ENCODE measurements at regions not wholly inside any gene's neighbourhood (a gene's known extent, or its start where the extent isn't known, plus 50 kb on each side); places are given as distances from the start of the nearest gene placed in this dataset.

DNA sequence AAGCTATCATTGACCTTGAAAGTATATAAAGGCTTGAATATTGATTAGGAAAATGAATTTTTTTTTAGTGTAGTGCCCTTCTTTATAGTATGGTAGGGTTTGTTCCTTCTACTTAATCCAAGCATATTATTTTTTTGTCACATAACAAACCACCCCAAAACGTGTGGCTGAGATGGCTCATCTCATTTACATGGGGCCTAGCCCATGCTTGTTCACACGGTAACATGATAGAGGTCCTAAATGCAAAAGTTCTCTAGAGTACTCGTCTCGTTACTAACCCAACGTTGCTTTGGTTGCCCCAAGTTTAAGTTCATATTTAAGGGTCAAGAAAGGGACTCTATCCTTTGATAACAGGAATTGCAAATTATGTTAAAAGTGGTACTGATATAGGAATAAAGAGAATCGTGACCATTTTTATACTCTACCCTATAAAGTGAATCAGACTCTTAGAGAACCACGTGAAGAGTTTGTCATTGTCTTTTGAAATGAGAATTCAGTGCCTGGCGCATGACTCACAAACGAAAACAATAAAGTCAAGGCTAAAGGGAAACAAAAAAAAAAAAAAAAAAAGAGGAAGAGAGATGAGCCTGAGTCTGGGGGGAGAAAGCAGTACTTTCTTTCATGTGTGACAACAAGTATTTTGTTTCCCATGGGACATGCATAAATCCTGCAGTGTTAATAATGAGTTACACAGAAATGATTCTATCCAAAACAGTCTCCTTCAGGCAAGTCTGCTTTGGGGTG is 402.8 kb upstream of the NWD2 start:
- DNase-seq, result no peak

DNA sequence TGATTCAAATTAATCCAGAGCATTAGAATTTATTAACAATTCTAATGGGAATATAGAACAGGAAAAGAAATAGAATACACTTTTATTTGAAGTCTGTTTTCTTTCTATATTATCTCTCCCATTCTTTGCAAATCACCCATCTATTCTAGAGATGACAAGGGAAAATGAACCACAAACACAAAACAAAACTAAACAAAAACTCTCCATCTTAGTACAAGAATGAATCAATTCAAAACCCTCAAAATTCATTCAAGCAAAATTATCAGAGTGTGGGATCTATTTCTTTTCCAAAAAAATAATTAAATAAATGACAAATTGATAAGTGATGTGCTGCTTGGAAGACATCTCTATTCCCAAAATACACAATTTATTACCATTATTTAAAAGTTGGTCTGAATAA is 400.1 kb upstream of the NWD2 start:
- DNase-seq, result no peak

DNA sequence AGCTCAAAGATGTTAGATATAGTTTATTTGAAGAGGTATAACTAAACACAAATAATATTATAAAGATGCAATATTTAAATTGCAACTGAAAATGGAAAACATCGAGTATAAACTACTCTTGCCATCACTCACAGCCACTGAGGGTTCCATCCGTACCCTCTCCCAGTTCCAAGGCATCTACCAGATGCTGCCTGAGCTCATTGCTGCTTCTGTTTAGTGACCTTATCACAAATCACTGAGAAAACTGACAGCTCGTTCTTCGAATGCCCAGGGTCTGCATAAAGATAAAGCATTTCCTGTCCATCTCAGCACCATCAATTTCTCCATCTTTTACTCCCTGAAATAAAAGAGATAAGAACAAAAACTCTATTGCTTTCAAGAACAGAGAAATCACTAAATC is 391.7 kb upstream of the NWD2 start:
- DNase-seq, result no peak

DNA sequence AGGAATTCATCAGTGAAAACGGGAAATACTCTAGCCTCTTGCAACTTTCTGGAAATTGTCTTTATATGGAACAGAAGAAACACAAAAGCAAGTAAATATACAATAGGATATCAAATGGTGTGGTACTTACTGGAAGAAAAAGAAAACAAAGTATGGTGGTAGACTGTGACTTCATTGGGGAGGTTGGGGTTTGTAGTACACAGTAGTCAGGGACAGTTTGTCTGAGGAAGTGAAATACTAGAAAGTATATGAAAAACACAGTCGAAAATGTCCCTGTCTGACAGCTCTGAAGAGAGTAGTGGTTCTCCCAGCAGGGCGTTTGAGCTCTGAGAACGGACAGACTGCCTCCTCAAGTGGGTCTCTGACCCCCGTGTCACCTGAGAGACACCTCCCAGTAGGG is 390.0 kb upstream of the NWD2 start:
- no peak for DNase-seq

DNA sequence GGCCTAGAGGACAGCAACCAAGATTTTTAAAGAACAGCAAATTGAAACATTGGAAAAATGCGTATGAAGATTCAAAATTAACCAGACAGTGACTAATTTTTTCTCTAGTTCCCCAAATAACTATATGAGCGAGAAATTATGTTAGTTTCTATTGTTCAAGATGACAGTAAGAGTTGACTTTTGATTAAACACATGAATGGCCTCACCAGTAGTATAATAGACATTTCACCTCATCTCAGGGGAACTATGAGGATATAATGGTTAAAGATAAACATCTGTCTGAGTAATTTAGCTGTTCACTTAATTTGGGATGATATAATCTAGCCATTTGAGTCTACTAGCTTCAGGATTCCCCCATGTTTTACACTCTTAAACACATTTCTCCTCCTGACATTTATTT is 380.9 kb upstream of the NWD2 start:
- no peak for DNase-seq

DNA sequence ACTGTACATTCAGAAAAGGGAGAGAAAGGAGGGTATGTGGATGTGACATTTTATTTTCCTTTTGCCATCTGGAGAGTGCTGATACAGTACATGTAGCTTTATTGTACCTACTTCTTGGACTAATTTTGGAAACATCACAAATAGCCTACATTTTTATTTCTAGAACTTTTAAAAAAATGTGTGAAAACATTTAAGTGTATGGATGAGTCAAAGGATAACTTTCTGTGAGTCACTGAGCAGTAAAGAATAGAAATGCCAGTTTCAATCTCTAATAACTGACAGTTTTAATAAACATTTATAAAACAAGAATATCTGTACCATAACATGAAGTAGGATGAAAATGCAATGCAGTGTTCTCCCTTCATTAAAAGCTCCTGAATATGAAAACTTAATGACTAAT is 374.4 kb upstream of the NWD2 start:
- no peak for DNase-seq

DNA sequence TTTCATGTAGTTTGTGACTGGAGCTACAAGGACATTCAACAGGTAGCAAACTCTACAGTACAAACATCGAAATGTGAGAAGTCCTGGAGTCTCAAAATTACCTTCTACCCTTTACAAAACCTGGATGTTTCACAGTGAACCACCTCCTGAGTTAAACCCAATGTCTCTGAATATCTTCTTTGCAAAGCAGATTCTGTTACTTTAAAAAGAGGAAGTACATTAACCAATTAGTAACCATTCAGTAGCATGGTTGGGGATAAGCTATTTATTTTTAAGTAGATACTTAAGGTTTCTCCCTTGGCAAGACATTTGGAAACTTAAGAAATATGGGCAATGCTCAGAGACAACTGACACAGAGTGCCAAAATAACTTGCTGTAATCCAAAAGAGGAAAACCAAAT is 371.9 kb upstream of the NWD2 start:
- no peak for DNase-seq

DNA sequence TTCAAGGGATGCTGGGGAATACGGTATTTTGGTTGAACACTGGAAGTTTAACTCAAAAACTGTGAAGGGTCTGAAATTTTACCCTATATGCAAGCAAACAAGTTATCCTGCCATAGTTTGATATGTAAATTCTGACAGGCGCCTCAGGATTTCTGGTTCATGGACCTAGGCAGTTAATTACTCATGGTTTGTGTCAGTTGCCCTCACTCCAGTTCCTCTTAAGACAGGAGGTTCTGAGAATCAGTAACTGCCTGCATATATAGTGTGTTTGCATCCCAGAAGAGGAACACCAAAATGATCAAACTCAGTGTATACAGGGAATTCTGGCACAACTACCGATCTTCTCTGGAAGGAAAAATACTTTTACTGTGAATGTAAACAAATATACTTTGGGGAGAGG is 360.4 kb upstream of the NWD2 start:
- DNase-seq, result no peak

DNA sequence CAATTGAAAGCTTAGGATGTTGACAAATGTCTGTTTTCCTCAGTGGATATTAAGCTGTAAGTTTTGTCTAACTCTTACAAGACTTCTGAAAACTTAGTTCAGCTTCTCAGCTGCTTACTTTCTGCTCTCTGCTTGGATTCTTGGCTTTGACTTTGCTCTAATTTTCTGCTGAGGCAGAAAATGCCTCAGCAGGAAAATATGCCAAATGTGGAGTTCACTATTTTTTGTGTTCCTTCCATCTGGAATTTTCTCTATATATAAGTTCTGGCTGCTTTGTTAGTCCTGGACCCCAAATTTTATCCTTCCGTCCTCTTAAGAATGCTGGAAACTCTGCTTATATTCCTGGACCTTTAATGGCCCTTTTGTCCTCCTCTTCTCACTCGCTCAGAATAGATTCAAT is 352.6 kb upstream of the NWD2 start:
- DNase-seq, result no peak

DNA sequence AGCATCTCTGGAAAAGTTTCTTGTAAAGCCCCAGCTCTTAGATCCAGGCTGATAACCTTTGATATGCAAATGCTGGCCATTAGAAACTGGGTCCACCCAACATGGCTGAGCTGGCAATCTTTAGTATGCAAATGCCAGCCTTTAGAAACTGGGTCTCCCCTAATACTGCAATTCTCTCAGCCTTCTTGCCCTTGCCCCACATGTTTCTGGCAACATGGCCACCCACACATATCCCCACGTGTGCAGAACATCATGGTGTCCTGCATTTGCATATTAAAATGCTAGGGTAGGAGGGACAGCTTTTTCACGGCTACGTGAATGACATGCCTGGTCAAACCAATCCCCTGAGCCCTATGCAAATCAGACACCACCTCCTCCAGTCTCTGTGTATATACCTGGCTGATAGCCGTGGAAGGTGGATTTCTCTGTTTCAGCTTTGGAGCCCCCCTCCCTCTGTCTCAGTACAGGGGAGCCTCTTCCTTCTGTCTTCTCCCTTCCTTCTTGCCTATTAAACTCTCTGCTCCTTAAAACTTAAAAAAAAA is 344.0 kb upstream of the NWD2 start:
- no peak for DNase-seq

DNA sequence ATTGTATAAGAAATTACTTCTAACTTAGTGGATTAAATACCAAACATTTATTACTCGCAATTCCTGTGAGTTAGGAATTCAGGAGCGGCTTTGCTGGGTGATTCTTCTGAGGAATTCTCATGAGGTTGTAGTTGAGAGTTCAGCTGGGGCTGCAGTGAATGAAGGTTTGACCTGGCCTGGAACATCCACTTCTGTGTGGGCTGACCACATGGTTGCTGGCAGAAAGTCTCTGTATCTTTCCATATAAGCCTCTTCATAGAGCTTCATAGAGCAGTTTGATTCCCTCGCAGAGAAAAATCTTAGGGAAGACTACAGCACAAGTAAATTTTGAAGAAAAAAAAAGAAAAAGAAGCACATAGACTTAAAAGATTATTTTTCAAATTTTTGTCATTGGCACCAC is 339.7 kb upstream of the NWD2 start:
- no peak for DNase-seq

DNA sequence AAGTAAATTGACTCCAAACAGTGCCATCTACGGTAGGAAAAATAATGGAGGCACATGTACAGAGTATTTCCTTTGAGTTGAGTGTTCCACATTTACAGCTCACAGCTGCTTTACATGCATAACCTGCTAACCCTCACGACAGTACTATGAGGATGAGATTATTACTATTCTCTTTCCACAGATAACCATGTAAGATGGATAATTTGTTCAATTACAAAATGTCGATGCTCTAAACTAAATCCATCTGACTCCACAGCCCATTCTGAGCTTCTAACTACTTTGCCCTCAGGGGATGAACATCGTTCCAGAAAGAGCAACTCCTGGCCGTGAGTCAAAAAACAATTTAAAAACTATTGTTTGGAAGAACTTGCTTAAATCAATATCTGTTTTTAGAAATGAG is 330.4 kb upstream of the NWD2 start:
- DNase-seq, result no peak

DNA sequence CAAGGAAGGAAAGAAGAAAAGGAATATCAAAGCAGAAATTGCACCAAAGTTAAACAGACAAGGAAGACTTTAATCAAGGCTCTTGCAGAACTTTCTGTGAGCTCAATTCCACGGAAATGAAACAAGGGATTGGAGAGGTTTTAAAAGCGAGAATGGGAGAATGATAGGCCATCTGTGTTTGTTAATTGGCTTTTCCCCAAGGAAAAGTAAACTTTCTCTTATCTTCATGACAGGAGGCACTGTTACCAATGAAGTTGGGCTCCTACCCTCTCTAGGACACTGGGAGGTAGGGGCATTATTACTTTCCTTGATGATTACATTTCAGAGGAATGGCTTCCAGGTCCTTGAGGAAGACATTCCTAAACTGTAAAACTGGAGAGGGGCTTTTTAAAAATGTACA is 328.8 kb upstream of the NWD2 start:
- DNase-seq, result no peak

DNA sequence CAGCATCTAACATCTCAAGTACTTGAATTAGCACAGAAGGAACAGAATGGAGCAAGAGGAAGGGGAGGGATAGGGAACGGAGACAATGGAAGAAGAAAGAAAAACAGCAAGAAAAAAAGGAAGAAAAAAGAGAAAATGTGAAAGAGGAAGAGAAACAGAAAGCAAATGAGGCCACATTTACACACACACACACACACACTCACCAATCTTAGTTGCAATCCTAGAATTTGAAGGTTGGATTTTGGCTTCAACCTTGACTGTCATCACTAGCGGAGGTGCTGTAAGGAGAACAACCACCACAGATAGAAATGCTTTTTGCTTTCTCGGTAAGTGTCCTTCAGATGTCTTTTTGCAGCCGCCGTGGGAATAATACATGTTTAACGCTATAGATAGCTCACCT is 327.1 kb upstream of the NWD2 start:
- no peak for DNase-seq

DNA sequence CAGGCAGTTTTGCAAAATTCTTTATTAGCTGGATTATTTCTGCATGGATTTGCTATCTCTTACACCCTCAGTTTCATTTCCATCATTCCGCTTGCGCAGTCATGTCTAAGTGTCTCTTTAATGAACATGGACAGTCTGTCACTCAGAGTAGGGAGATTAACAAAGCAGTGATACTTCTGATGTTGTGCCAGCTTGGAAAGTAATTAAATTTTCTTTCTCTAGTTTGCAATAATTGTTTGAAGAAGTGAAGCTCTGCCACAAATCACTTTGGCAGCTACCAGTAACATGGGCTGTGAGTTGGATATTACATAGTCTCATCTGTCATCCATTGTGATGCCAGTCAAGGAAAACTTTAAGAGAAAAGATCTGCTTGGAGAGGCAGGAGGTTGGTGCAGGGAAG is 324.8 kb upstream of the NWD2 start:
- no peak for DNase-seq

DNA sequence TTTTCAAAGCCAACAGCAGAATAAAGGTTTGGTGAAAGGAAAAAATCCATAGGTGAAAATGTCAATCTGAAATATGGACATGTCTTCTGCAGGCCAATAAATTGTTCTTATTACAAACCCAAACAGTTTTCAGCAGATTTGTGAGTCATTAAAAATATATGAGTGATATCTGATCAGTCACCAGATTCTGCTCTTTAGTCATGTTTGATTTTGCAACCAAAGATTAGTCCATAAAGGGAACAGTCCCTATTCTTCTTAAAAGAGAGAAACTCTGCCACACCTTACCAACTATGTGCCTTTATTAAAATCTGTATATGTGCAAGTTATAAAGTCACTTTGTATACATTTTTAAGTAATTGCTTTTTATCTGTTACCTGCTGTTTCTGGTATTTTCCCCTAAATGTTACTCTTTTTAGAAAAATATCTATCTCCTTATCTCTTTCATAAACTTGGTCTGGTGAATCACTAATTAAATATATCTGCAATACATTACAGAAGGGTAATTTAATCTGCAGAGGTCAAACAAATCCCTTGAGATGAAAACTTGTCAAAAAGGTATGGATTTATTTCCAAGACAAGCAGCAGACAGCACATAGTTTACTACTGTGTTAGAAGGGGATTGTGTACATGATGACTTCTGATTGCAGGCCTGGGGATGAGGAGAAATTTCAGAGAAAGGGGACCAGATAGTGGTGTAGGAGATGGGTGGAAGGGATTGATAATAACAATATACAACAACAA is 322.9 kb upstream of the NWD2 start:
- no peak for DNase-seq

DNA sequence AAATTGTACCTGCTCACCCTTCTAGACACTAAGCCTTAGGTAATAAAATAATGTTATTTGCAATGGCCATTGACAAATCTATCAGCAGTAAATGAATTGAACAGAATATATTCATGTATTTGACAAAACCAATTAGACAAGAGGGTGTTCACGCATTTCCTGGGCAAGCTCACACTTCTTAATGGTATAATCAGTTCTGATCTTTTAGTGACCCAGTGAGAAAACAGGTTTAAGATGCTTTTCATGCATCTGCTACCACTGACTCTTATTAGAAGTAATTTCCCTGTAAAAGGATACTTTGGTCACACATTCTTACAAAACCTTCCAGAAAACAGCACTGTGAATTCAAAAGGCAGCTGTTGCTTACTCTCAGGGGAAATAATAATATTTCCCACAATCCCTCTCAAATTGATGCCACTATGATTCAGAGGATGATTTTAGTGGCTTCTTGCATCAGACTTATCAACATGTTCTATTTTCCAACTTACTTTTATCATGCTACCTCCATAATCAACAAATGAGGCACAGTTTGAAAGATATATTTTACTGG is 313.9 kb upstream of the NWD2 start:
- DNase-seq, result no peak

DNA sequence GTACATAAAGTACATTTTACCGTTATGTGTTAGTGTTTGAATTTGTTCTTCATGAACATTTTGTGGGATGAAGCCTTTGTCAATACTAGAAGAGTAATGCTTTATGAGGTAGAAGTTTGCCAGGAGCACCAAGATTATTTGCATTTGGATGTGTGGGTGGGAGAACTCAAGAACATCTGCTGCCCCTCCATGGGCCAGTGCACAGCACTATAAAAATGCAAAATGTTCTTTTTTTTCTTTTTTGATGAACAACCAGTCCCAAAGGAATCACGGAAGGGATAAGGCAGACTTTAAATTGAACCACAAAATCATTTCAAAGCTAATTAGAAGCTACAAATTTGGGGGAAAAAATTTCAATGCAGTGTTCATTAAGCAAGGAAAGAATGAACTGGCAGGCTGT is 300.3 kb upstream of the NWD2 start:
- DNase-seq, result no peak

DNA sequence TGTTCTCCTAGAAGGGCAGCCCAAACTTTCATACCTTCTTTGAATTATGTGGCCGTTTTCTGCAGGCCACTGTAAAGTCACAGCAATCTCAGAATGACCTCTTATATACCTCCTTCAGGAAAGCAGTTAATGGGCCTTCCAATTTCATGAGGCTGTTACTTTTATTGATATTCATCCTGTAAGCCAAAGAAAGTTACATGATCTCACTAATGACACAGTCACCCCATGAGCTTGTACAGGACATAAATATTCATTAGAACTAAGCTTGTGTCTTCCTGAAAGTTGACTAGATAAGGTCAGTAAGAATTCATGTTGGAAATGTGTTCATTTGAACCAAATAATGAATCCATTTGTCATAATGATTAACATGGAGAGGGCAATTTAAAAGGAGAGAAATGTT is 283.1 kb upstream of the NWD2 start:
- DNase-seq, result no peak

DNA sequence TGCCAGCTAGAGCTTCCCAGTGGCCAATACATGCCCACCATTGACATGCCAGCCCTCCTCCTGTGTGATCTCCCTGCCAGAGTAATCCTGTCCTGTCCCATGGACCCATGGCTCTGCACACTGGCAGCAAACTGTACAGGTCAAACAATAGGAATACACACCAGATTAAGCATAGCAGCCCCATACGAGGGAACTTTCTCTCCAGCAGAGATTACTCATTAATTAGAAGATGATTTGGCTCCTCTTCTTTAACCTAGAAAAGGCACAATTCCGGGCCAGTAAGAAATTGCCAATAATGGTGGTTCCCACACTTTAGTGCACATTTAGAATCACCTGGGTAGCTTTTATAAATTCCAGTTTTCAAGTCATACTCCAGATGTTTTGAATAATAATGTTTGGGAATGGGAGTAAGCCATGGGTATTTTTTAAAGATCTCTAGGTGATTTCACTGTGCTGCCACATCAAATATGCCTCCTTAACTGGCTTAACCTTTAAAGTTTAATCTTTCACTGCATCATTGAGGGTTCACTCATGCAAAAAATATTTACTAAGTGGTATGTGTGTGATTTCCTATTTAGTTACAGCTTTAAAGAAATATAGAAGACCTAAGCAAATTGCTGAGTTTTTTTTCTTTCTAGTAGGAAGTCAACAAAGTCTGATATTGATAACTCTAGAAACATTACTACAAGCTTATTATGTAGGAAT is 277.6 kb upstream of the NWD2 start:
- DNase-seq, result no peak

DNA sequence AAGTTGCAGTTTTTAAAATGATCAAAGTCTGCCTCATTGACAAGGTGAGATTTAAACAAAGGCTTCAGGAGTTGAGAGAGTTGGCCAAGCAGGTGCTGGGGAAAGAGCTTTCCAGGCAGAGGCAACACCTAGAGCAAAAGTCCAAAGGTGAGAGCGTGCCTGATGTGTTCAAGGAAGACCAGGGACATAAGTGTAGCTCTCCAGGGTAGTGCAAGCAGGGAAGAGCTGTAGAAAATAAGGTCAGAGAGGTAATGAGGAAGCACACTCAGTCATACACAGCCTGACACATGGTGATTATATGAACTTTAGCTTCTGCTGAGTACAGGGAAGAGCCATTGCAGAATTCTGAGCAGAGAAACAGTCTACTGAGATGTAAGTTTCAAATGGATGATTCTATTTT is 265.0 kb upstream of the NWD2 start:
- DNase-seq, result no peak

DNA sequence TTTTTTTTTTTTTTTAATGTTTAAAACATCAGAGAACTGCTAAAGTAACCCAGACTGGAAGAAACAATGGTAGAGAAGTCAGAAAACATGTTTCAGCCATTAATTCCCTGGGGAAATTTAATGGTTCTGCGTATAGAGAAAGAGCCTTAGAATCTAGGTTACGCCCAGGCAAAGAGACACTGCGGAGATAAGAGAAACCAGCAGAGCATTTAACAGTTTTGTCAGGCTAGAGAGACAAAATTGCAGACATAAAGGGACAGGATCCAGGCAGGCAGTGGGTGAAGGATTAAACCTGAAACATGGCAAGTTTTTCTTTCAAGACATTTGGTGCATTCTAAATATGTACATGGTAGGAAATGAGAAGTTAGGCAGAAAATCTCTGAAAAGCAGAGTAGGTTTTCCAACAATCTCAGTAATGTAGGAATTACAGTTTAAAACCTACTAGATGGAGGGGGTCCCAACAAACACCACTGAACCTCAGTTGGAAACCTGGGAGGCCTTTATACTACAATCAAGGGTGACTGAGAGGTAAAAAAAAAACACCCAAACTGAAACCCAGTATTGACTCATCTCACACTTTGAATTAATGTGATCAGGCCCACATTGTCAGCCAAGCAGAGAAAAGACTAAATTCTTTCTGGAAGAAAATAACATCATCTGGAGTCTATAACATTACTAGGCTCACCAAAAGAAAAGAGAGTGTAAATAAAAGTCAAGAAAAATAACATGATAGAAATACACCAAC is 254.2 kb upstream of the NWD2 start:
- no peak for DNase-seq

DNA sequence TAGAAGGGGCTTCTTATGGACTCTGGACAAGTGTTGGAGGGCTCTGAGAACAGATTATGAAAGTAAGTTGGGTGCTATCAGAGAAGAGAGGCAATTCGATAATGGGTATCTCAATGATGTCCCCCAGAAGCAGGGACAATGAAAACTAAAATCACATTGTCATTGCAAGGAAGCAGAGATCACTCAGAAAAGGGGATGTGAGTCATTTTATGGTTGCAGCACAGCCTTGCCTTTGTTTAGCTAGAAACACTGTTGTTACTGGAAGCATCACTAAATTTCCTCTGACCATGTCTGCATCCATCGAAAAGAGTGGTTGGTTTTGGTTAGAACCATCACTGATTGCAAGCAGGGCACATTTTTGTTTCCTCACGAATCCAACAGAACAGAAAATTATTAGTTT is 246.8 kb upstream of the NWD2 start:
- DNase-seq, result no peak
